Fibroblast of the aortic adventitia (primary cell): ENCODE measurements at regions not wholly inside any gene's neighbourhood (a gene's known extent, or its start where the extent isn't known, plus 50 kb on each side); places are given as distances from the start of the nearest gene placed in this dataset.

Source experiments
- DNase-seq: peaks from one replicate; pipeline ENCODE4 v3.0.0-alpha.2; 2010; ENCODE audit warnings: low read depth
- H3K4me3 ChIP-seq: 2 replicates; pipeline ENCODE4 v1.5.1; 2011; ENCODE audit warnings: low read depth, mild to moderate bottlenecking, control low read depth, low read length, moderate library complexity
- CTCF ChIP-seq: IDR thresholded peaks from 2 replicates; pipeline ENCODE4 v1.5.1; 2011; ENCODE audit warnings: mild to moderate bottlenecking, low read length, control low read depth, inconsistent platforms; ENCODE audit not compliant: insufficient read depth

GRCh38 chrX:7647831-7648230 lies 195.1 kb upstream of the VCX start:
- TF ChIP-seq CTCF = no peak
- no peak overlapping the region for H3K4me3 ChIP-seq
- no peak for DNase-seq

- no peak for TF ChIP-seq CTCF
- H3K4me3 ChIP-seq = no peak overlapping the region
- no peak for DNase-seq
These were observed 201.8 kb upstream of the VCX start for GRCh38 chrX:7641141-7641540.

DNA sequence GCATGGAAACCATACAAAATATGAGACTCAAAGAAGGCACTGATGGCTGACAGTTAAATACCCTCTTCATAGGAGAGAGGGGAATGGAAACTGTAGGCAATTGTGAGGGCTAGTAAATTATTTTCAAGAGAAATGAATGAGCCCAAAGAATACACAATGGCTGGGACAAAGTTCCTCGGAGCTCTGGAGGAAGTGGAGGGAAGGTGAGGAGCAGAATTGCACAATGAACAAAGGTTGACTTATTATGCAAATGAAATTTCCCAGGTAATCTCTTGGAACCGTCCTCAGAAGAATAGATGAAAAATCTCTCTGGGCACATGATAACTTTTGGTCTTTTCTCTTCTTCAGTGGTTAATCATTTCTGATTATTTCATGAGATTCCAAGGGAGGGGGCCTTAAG lies 202.6 kb upstream of the VCX start:
- DNase-seq = no peak
- no peak for TF ChIP-seq CTCF
- H3K4me3 ChIP-seq = no peak overlapping the region

DNA sequence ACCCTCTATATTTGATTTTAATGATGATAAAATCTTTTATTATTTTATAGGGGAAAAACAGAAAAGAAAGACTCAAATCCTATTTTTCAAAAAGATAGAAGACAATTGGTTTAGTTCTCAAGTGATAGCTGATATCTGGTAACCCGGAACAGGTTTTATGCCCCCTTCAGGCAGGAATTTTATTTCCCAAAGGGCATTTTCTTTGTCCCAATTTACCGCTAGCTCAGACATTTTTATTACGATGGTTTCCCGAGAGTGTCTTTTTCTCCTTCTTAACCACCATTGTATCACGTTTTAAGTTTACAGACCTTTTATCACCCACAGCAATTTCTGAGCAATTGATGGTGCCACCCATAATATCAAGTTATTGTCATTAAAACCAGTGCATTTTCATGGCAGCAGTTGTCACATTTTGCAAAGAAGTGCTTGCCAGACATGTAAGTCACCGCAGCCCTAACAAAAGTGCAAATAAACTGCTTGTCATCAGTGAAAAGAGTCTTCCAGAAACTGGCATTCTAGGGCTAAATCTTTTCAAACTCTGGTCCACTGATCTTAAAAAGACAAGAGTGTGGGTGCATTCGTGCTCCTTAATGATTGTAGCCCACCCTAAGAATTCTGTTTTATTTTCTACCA lies 204.8 kb upstream of the VCX start:
- no peak overlapping the region for H3K4me3 ChIP-seq
- no peak for TF ChIP-seq CTCF
- DNase-seq = no peak

- TF ChIP-seq CTCF = no peak
- H3K4me3 ChIP-seq = no peak overlapping the region
- DNase-seq = no peak
These were observed 205.9 kb upstream of the VCX start for GRCh38 chrX:7637066-7637465.

DNA sequence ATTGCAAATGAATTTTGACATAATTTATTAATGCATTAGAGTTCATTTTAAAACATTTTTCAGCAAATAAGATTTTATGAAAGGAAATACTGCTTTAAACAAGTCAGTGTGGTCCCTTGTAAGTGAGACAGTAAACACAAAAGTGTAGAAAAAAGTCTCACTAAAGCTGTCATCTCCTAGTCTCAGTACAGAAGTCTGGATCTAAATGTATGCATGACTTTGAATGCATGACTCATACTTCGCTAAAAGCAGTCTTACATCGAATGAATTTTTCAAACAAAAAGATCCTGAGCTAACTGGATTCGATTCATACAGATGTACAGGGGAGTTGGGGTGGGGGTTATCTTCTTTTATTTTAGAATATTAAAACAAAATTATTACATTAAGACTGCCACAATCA lies 207.4 kb upstream of the VCX start:
- no peak overlapping the region for H3K4me3 ChIP-seq
- DNase-seq = no peak
- TF ChIP-seq CTCF = no peak

- DNase-seq = no peak
- no peak overlapping the region for H3K4me3 ChIP-seq
- TF ChIP-seq CTCF = no peak
These were observed 222.4 kb upstream of the VCX start for GRCh38 chrX:7620560-7620959.
